MM.1S (cell line): ENCODE measurements at regions not wholly inside any gene's neighbourhood (a gene's known extent, or its start where the extent isn't known, plus 50 kb on each side); places are given as distances from the start of the nearest gene placed in this dataset.

Experiments
- DNase-seq: peaks from one replicate; pipeline ENCODE4 v3.0.0-alpha.2; 2015
- H2AFZ ChIP-seq: fragments of 300-600 bp; sonication (generic); 2 replicates; pipeline ENCODE4 v1.6.0; 2016; ENCODE audit warnings: antibody characterized with exemption, low read length
- H3F3A ChIP-seq: fragments of 300-600 bp; sonication (generic); 2 replicates; pipeline ENCODE4 v1.6.1; 2016; ENCODE audit warnings: mild to moderate bottlenecking, antibody characterized with exemption, low read length, moderate library complexity, mixed read lengths; ENCODE audit not compliant: insufficient read depth
- H3K27ac ChIP-seq: fragments of 300-600 bp; sonication (generic); 2 replicates; pipeline ENCODE4 v1.5.1; 2016; ENCODE audit warnings: mild to moderate bottlenecking, low read length
- H3K27me3 ChIP-seq: fragments of 300-600 bp; sonication (generic); replicated peaks from 2 replicates; pipeline ENCODE4 v1.6.0; 2016; ENCODE audit warnings: low read length; ENCODE audit not compliant: insufficient read depth
- H3K36me3 ChIP-seq: fragments of 300-600 bp; sonication (generic); replicated peaks from 2 replicates; pipeline ENCODE4 v1.6.1; 2016; ENCODE audit warnings: mild to moderate bottlenecking, low read length, mixed read lengths; ENCODE audit not compliant: insufficient read depth
- H3K4me1 ChIP-seq: fragments of 300-600 bp; sonication (generic); 2 replicates; pipeline ENCODE4 v1.6.1; 2016; ENCODE audit warnings: low read length, mixed read lengths
- H3K4me2 ChIP-seq: fragments of 300-600 bp; sonication (generic); 2 replicates; pipeline ENCODE4 v1.6.0; 2016; ENCODE audit warnings: low read depth, low read length
- H3K4me3 ChIP-seq: fragments of 300-600 bp; sonication (generic); 2 replicates; pipeline ENCODE4 v1.5.1; 2016; ENCODE audit warnings: low read length, mixed read lengths
- H3K79me2 ChIP-seq: fragments of 300-600 bp; sonication (generic); 2 replicates; pipeline ENCODE4 v1.6.1; 2016; ENCODE audit warnings: mixed run types, low read length, mixed read lengths
- H3K9ac ChIP-seq: fragments of 300-600 bp; sonication (generic); 2 replicates; pipeline ENCODE4 v1.6.1; 2016; ENCODE audit warnings: low read length, mixed read lengths
- H3K9me2 ChIP-seq: fragments of 300-600 bp; sonication (generic); replicated peaks from 2 replicates; pipeline ENCODE4 v1.6.1; 2016; ENCODE audit warnings: mild to moderate bottlenecking, low read length, mixed read lengths; ENCODE audit not compliant: insufficient read depth
- H3K9me3 ChIP-seq: fragments of 300-600 bp; sonication (generic); replicated peaks from 2 replicates; pipeline ENCODE4 v1.6.1; 2016; ENCODE audit warnings: mild to moderate bottlenecking, low read length, mixed read lengths; ENCODE audit not compliant: insufficient read depth
- H4K20me1 ChIP-seq: fragments of 300-600 bp; sonication (generic); 2 replicates; pipeline ENCODE4 v1.6.1; 2016; ENCODE audit warnings: mild to moderate bottlenecking, low read length, moderate library complexity, mixed read lengths; ENCODE audit not compliant: insufficient read depth
- EZH2 ChIP-seq: fragments of 300-600 bp; sonication (generic); optimal IDR thresholded peaks from 2 replicates; pipeline ENCODE3; 2017; ENCODE audit warnings: low read depth, mild to moderate bottlenecking, antibody characterized with exemption, low read length, mixed read lengths
- EZH2phosphoT487 ChIP-seq: fragments of 300-600 bp; sonication (generic); IDR thresholded peaks from 2 replicates; pipeline ENCODE4 v1.6.1; 2018; ENCODE audit warnings: antibody characterized with exemption, low read length
- TF ChIP-seq, protein P1 (sequence below): fragments of 300-600 bp; sonication (generic); IDR thresholded peaks from 2 replicates; pipeline ENCODE4 v1.5.1; 2016; ENCODE audit warnings: antibody characterized with exemption, low read length, mixed read lengths

DNA sequence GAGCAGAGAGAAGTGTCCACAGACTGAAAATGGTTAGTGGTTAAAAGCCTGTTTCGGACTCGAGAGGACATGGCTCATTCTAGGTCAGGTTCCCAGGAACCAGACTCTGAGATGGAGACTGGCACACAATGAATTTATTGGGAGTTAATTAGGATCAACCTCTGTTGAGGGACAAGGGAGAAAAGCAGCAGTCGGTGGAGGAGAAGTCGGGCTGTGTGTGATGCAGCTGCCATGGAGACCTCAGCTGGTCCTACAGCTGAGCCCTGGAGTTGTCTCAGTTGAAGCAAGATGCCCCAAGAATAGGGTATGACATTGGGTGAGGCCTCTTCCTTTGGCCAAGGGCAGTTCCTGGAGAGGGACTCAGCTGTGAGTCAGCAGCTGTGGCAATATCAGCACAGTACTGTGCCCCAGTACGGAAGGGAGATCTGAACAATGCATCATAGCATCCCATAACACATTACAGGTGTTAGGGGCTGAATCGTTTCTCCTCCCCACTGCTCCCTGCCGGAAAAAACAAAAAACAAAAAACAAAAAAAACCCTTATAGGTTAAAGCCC is 105.4 kb downstream of the ABHD5 start:
- no peaks in the 10 kb centered on the region for H4K20me1 ChIP-seq
- H3K4me3 ChIP-seq: no peak overlapping the region
- H3K4me2 ChIP-seq: no peak overlapping the region
- no peak overlapping the region for H2AFZ ChIP-seq
- H3K9me2 ChIP-seq: no peaks in the 10 kb centered on the region
- no peaks in the 10 kb centered on the region for H3K4me1 ChIP-seq
- H3F3A ChIP-seq: no peaks in the 10 kb centered on the region
- no peaks in the 10 kb centered on the region for H3K9me3 ChIP-seq
- H3K36me3 ChIP-seq: no peaks in the 10 kb centered on the region
- DNase-seq: no peak
- H3K9ac ChIP-seq: no peak overlapping the region
- no peaks in the 10 kb centered on the region for H3K79me2 ChIP-seq
- no peak for TF ChIP-seq EZH2phosphoT487
- TF ChIP-seq, protein P1, sequence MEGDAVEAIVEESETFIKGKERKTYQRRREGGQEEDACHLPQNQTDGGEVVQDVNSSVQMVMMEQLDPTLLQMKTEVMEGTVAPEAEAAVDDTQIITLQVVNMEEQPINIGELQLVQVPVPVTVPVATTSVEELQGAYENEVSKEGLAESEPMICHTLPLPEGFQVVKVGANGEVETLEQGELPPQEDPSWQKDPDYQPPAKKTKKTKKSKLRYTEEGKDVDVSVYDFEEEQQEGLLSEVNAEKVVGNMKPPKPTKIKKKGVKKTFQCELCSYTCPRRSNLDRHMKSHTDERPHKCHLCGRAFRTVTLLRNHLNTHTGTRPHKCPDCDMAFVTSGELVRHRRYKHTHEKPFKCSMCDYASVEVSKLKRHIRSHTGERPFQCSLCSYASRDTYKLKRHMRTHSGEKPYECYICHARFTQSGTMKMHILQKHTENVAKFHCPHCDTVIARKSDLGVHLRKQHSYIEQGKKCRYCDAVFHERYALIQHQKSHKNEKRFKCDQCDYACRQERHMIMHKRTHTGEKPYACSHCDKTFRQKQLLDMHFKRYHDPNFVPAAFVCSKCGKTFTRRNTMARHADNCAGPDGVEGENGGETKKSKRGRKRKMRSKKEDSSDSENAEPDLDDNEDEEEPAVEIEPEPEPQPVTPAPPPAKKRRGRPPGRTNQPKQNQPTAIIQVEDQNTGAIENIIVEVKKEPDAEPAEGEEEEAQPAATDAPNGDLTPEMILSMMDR: no peak
- TF ChIP-seq EZH2: no peak
- no peak overlapping the region for H3K27ac ChIP-seq
- H3K27me3 ChIP-seq: no peaks in the 10 kb centered on the region

DNA sequence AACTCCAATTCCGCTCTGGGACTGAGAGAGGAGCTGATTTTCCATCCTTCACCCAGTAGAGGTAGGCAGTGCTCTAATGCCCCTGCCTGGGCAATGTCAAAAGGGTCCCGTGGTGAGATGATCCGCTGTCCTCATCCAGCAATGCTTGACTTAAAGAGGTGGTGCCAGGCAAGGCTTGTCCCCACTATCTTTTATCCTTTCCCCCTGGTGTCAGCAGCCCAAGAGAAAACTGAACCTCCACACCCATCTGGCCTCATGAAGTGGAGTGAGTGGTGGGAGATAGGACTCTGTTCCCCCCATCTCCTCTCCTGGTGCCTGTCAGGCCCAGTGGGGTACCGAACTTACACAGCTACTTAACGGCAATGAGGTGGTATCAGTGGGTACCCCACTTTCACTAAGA is 107.1 kb downstream of the ABHD5 start:
- Histone ChIP-seq H3K4me2 (no peak overlapping the region), H4K20me1 (no peaks in the 10 kb centered on the region), H3K9ac (no peak overlapping the region), H3K36me3 (no peaks in the 10 kb centered on the region), H3K27ac (no peak overlapping the region), H3F3A (no peaks in the 10 kb centered on the region), H3K4me3 (no peak overlapping the region), H2AFZ (no peak overlapping the region), H3K27me3 (no peaks in the 10 kb centered on the region), H3K79me2 (no peaks in the 10 kb centered on the region), H3K9me3 (no peaks in the 10 kb centered on the region), H3K4me1 (no peaks in the 10 kb centered on the region), H3K9me2 (no peaks in the 10 kb centered on the region)
- DNase-seq: no peak
- TF ChIP-seq EZH2phosphoT487: no peak
- no peak for TF ChIP-seq EZH2
- TF ChIP-seq, protein P1: no peak

DNA sequence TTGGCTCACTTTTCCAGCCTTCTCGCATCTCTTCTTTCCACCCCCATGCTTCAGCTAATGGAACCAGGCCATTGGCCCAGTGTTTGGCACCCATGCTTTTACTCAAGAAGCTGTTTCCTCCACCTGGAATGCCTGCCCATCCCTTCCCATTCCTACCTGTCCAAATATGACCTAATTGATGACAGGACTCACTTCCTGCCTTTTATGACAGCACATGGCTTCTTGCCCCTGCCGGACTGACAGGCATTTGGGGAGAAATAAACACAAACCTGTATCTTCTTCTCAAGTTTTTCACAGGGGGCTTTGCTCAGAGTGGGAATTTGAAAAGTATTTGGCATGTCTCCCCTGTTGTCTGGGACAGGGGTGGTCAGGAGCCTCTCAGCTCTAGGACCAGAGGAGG is 120.1 kb downstream of the ABHD5 start:
- Histone ChIP-seq H3K9me3 (no peaks in the 10 kb centered on the region), H4K20me1 (no peaks in the 10 kb centered on the region), H3K4me3 (no peak overlapping the region), H3K27ac (no peak overlapping the region), H2AFZ (no peak overlapping the region), H3K27me3 (no peaks in the 10 kb centered on the region), H3K79me2 (no peaks in the 10 kb centered on the region), H3K9me2 (no peaks in the 10 kb centered on the region), H3K9ac (no peak overlapping the region), H3K4me2 (no peak overlapping the region), H3K36me3 (no peaks in the 10 kb centered on the region), H3K4me1 (no peaks in the 10 kb centered on the region), H3F3A (no peaks in the 10 kb centered on the region)
- no peak for DNase-seq
- TF ChIP-seq, protein P1: no peak
- TF ChIP-seq EZH2phosphoT487 (no peak), EZH2 (no peak)
